Stimulated activated CD4-positive, alpha-beta T cell treated with anti-CD3 and anti-CD28 coated beads, Interleukin-2, amount 100 ng/mL, for 24 hours (primary cell): ENCODE measurements at regions not wholly inside any gene's neighbourhood (a gene's known extent, or its start where the extent isn't known, plus 50 kb on each side); places are given as distances from the start of the nearest gene placed in this dataset.
"Not testable (repeated sequence)": the region's sequence is repeated elsewhere in the genome, so short reads cannot be mapped to it uniquely, and the experiment has no call there.

Source experiments
- DNase-seq, 2 donors: peaks; one replicate each; pipeline ENCODE4 v3.0.0-alpha.2; 2020

DNA sequence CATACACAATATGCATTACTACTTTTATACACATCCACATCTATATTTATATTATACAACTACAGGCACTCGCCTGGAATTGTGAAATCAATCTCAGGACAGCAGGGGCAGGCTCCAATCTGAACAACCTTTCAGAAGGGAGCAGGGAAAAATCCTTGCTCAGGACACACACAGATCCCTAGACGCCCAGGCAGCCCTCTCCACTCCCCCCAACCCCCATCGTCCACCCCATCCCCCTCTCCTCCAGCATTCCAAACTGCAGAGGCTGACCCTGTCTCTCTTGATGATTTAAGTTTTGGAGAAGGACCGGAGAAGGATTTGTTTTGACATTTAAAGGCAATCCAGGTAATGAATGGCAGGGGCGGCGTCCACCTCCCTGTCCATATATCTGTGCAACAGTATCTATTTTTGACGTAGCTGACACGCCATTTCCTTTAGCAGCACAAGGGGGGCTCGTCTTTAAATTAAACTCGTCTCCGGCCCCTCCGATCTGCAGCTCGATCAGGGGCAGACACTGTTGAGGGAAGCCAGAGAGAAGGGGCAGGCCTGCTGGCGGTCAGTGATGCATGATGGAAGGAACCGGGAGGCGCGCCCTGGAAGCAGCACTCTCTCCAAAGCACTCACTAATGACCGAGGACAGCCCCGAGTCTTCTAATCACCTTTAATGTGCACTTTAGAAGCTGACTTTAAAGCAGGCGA, 95.0 kb upstream of the TBX5 start:
- no peak for DNase-seq

DNA sequence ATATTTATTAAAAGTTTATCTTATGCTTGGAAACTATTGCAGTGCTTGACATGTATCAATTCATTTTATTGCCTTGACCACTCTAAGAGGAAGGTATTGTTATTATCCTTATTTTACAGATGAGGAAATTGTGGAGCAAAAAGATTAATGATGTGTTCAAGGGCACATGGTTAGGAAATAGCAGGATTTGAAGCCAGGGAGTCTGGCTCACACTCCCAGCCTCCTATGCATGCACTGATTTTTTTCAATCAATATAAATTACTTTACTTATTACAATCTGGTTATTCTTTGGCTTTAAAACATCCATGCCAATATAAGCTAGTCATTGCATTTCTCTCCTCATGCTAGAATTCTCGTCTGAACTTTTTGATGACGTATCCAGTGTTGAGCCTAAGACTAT, 94.2 kb upstream of the TBX5 start:
- no peak for DNase-seq

DNA sequence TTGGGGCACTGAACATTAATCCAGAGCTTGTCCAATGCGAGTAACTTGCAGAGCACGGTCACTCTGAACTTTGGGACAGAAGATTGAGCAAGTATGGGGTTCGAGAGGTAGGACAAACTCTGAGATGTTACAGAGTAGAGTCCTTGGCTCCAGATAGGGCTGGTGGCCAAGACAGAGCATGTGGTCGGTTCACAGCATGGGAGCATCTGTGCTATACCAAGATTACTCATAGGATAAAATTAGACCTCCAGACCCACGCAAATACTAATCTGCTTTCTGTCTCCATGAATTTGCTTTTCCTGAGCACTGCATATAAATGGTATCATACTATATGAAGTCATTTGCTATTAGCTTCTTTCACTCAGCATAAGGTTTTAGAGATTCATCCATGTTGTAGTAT, 93.4 kb upstream of the TBX5 start:
- no peak for DNase-seq

GRCh38 chr12:114491916-114492315, 86.0 kb upstream of the TBX5 start:
- no peak for DNase-seq

DNA sequence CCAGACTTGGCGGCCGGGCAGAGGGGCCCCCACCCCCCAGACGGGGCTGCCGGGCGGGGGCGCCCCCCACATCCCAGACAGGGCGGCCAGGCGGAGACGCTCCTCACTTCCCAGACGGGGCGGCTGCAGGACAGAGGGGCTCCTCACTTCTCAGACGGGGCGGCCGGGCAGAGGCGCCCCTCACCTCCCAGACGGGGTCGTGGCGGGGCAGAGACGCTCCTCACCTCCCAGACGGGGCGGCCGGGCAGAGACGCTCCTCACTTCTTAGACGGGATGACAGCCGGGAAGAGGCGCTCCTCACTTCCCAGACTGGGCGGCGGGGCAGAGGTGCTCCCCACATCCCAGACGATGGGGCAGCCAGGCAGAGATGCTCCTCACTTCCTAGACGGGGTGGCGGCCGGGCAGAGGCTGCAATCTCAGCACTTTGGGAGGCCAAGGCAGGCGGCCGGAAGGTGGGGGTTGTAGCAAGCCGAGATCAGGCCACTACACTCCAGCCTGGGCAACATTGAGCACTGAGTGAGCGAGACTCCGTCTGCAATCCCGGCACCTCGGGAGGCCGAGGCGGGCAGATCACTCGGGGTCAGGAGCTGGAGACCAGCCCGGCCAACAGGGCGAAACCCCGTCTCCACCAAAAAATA, 79.0 kb upstream of the TBX5 start:
- DNase-seq: not testable (repeated sequence)

DNA sequence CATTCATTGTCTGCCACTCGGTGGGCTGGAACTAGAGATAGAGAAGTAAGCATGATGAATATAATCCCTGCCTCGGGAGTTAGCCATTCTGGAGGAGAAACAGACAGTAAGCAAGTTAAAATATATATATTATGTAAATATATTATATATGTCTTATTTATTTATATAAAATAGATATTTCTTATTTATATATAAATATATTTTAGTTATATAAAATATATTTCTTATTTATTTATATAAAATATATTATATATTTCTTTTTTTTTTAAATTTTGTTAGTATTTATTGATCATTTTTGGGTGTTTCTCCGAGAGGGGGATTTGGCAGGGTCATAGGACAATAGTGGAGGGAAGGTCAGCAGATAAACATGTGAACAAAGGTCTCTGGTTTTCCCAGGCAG, 78.1 kb upstream of the TBX5 start:
- DNase-seq: no peak

GRCh38 chr12:114481200-114481535, 75.2 kb upstream of the TBX5 start:
- no peak for DNase-seq

GRCh38 chr12:114480337-114481199, 74.6 kb upstream of the TBX5 start:
- no peak for DNase-seq

GRCh38 chr12:114479831-114480230, 73.9 kb upstream of the TBX5 start:
- DNase-seq: no peak

DNA sequence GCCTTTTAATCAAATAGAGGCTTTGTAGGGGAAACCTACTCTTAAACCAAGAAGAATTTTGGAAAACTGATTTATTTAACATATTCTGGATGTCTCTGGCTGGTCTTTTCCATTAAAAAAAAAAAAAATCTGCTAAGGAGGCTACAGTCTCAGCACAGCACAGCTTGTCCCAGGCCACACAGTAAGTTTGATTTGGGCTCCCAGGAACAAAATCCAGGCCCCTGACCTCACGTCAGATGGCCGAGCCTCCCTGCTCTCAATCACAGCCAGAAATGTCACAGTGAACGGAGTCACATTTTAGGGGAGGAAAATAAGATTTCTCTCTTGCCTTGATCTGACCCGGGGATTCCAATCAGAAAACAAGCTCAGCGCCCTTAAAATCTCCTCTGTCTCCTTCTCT, 72.9 kb upstream of the TBX5 start:
- no peak for DNase-seq

DNA sequence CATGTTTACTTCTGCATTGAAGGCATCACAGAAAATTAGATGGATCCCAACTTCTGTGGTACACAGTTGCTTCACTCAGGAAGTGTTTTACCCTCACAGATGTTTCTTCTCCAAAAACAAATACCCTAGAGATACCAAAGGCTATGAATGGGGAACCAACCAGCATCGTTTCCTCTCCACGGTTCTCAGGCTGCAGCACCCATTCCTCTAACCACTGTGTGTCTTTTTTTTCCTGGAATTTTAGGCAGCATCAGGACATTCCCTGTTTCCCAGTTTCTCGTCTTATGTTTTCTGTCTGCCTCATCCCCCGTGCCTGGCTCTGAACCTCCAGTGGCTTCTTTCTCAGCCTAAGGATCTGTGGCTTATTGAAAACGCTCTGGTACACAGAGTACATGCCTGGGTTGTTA, 72.0 kb upstream of the TBX5 start:
- no peak for DNase-seq

DNA sequence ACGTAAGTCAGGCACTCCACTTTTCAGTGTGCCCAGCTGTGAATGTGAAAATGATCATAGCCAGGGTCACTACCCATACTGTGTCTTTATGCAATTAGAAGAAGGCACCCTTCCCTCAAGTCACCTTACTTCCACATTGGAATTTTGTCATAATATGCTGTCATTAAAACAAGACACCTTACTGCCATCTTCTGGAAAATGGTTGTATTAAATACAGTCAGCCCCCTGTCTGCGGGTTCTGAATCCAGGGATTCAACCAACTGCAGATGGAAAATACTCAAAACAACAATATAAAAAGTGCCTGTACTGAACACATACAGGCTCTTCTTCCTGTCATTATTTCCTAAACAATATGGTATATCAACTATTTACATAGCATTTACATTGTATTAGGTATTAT, 70.2 kb upstream of the TBX5 start:
- no peak for DNase-seq

- DNase-seq: no peak
These were observed 67.8 kb upstream of the TBX5 start for GRCh38 chr12:114473717-114474116.

DNA sequence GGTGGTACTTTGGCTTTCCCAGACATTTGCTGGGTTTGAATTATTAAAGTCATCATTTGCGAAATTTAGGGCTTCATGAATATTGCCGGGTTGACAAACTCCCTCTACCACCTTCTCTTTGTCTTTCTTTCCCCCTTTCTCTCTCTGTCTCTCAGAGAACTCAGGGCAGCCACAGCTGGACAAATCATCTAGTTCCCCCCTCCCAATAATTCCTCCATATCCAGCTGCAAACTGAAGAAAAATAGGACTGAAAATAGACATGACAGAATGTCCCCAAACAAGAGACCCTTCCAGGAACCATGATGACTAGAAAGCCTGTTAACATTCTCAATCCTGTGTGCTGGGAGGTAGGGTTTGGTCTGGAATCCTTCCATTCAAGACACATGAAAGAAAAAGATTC, 67.1 kb upstream of the TBX5 start:
- no peak for DNase-seq

- no peak for DNase-seq
These were observed 51.7 kb upstream of the TBX5 start for GRCh38 chr12:114457620-114458019.
